Natural killer cell (primary cell): ENCODE measurements at regions not wholly inside any gene's neighbourhood (a gene's known extent, or its start where the extent isn't known, plus 50 kb on each side); places are given as distances from the start of the nearest gene placed in this dataset.

Experiments used
- ATAC-seq, 3 donors: fragments of 150-1000 bp in 2 of 3; fragments of 200-7000 bp in 1 of 3; cut with Tn5 transposase; 1 replicate in 1 of 3; 2 replicates in 2 of 3; pipeline ENCODE4 v1.10.0; 2021; ENCODE audit warnings: mild to moderate bottlenecking in 2 of 3, moderate library complexity in 2 of 3
- DNase-seq, 2 donors: peaks; one replicate each; pipeline versions ENCODE4 v3.0.0 to v3.0.0-alpha.2; 2013 to 2021; ENCODE audit warnings: mixed read lengths in 1 of 2
- H3K27ac ChIP-seq: one replicate; pipeline ENCODE4 v1.5.1; 2013; ENCODE audit warnings: mild to moderate bottlenecking, low read length
- H3K27me3 ChIP-seq: one replicate; pipeline ENCODE4 v1.6.1; 2013; ENCODE audit warnings: low read length; ENCODE audit not compliant: control insufficient read depth, insufficient read depth
- H3K36me3 ChIP-seq: one replicate; pipeline ENCODE4 v1.6.1; 2013; ENCODE audit warnings: low read length; ENCODE audit not compliant: control insufficient read depth, insufficient read depth
- H3K4me1 ChIP-seq: one replicate; pipeline ENCODE4 v1.6.1; 2013; ENCODE audit warnings: low read length; ENCODE audit not compliant: control insufficient read depth, insufficient read depth
- H3K4me3 ChIP-seq: one replicate; pipeline ENCODE4 v1.5.1; 2013; ENCODE audit warnings: low read length
- H3K9me3 ChIP-seq: one replicate; pipeline ENCODE4 v1.6.1; 2013; ENCODE audit warnings: low read length; ENCODE audit not compliant: control insufficient read depth, insufficient read depth
- H3K27ac Mint-ChIP-seq, 2 donors: one replicate each; pipeline ENCODE4 v1.8.0; 2022; ENCODE audit warnings: mild to moderate bottlenecking in 2 of 2, mixed read lengths in 2 of 2, moderate library complexity in 1 of 2
- H3K27me3 Mint-ChIP-seq, 2 donors: one replicate each; pipeline ENCODE4 v1.8.0; 2022; ENCODE audit warnings: low read depth in 2 of 2, mixed read lengths in 2 of 2
- H3K36me3 Mint-ChIP-seq: one replicate; pipeline ENCODE4 v1.8.0; 2022; ENCODE audit warnings: mixed read lengths
- H3K4me1 Mint-ChIP-seq, 2 donors: one replicate each; pipeline ENCODE4 v1.8.0; 2022; ENCODE audit warnings: mixed read lengths in 2 of 2
- H3K4me3 Mint-ChIP-seq: one replicate; pipeline ENCODE4 v1.8.0; 2022; ENCODE audit warnings: mild to moderate bottlenecking, moderate library complexity, mixed read lengths
- H3K9me3 Mint-ChIP-seq, 2 donors: one replicate each; pipeline ENCODE4 v1.8.0; 2022; ENCODE audit warnings: mixed read lengths in 2 of 2
- CTCF ChIP-seq: fragments of 200-600 bp; IDR thresholded peaks from one replicate; pipeline ENCODE4 v1.8.0; 2022; ENCODE audit warnings: antibody characterized with exemption
- WGBS: methylation state at CpG from one replicate; pipeline ENCODE4 v1.1.7; 2013; ENCODE audit warnings: missing lambda C conversion rate; ENCODE audit not compliant: insufficient coverage; 5-methylcytosine and 5-hydroxymethylcytosine counted together
- intact Hi-C: fragments of 100-400 bp; cut with micrococcal nuclease; formaldehyde crosslinking; loops from one replicate; pipeline ENCODE4 v1.14.2; 2022

GRCh38 chr2:198662905-198663304, 794.8 kb downstream of the SATB2 start:
- no peak for DNase-seq
- no peaks in the 10 kb centered on the region for H3K9me3 ChIP-seq
- H3K36me3 ChIP-seq = no peaks in the 10 kb centered on the region
- no peak for ATAC-seq
- H3K27me3 ChIP-seq = no peaks in the 10 kb centered on the region
- H3K36me3 Mint-ChIP-seq = no peaks in the 10 kb centered on the region
- H3K27ac Mint-ChIP-seq = no peak overlapping the region
- H3K27ac ChIP-seq = no peak overlapping the region
- 89% methylated on average over 4 of the region's 4 CpGs for WGBS
- TF ChIP-seq CTCF = no peak
- H3K9me3 Mint-ChIP-seq = peaks cover 3 to 4% of the 10 kb centered on the region in 2 donors
- H3K4me3 ChIP-seq = no peak overlapping the region
- no peaks in the 10 kb centered on the region for H3K27me3 Mint-ChIP-seq
- no peaks in the 10 kb centered on the region for H3K4me1 Mint-ChIP-seq
- intact Hi-C loops = no loop called here
- no peak overlapping the region for H3K4me3 Mint-ChIP-seq
- H3K4me1 ChIP-seq = no peaks in the 10 kb centered on the region

GRCh38 chr2:198660501-198660900, 797.2 kb downstream of the SATB2 start:
- no peaks in the 10 kb centered on the region for H3K36me3 ChIP-seq
- Mint-ChIP-seq H3K27me3 (no peaks in the 10 kb centered on the region), H3K9me3 (peaks cover 3% of the 10 kb centered on the region in 2 donors), H3K4me1 (no peaks in the 10 kb centered on the region), H3K4me3 (no peak overlapping the region), H3K36me3 (no peaks in the 10 kb centered on the region), H3K27ac (no peak overlapping the region)
- no peak overlapping the region for H3K4me3 ChIP-seq
- no peaks in the 10 kb centered on the region for H3K27me3 ChIP-seq
- no peak for TF ChIP-seq CTCF
- ATAC-seq (no peak), DNase-seq (no peak)
- intact Hi-C loops = no loop called here
- WGBS = 69% methylated on average over 1 of the region's 3 CpGs
- H3K27ac ChIP-seq = no peak overlapping the region
- no peaks in the 10 kb centered on the region for H3K9me3 ChIP-seq
- no peaks in the 10 kb centered on the region for H3K4me1 ChIP-seq

GRCh38 chr2:198659096-198659870, 798.5 kb downstream of the SATB2 start:
- no peaks in the 10 kb centered on the region for H3K9me3 ChIP-seq
- TF ChIP-seq CTCF = no peak
- no peak overlapping the region for H3K27ac Mint-ChIP-seq
- H3K27me3 ChIP-seq = no peaks in the 10 kb centered on the region
- intact Hi-C loops = no loop called here
- no peak for DNase-seq
- no peaks in the 10 kb centered on the region for H3K36me3 Mint-ChIP-seq
- H3K4me3 Mint-ChIP-seq = no peak overlapping the region
- WGBS = 75% methylated on average over 2 of the region's 5 CpGs
- ATAC-seq = no peak
- H3K36me3 ChIP-seq = no peaks in the 10 kb centered on the region
- H3K4me1 ChIP-seq = no peaks in the 10 kb centered on the region
- no peak overlapping the region for H3K4me3 ChIP-seq
- no peaks in the 10 kb centered on the region for H3K4me1 Mint-ChIP-seq
- no peak overlapping the region for H3K27ac ChIP-seq
- peaks cover 0 to 3% of the 10 kb centered on the region in 2 donors for H3K9me3 Mint-ChIP-seq
- no peaks in the 10 kb centered on the region for H3K27me3 Mint-ChIP-seq
